ENCODE measurements at regions not wholly inside any gene's neighbourhood (a gene's known extent, or its start where the extent isn't known, plus 50 kb on each side); places are given as distances from the start of the nearest gene placed in this dataset.

GRCh38 chr12:111014547-111014946 is 94.2 kb upstream of the MYL2 start:
- H3K36me3 ChIP-seq (ENCODE audit: control insufficient read depth, insufficient read depth, low read length), result no peaks in the 10 kb centered on the region
- no peaks in the 10 kb centered on the region for H3K9me3 ChIP-seq (ENCODE audit: control insufficient read depth, low read length)
- H3K27me3 ChIP-seq (ENCODE audit: control insufficient read depth, insufficient read depth, low read length), result no peaks in the 10 kb centered on the region
- no peak overlapping the region for H3K4me3 ChIP-seq (ENCODE audit: low read depth, low read length)
- no peaks in the 10 kb centered on the region for H3K4me1 ChIP-seq
- no peak overlapping the region for H3K9ac ChIP-seq
- H3K79me2 ChIP-seq, result no peaks in the 10 kb centered on the region
- H2AFZ ChIP-seq, result no peak overlapping the region
- no peak overlapping the region for H3K27ac ChIP-seq
- TF ChIP-seq CTCF (IDR thresholded peaks at IDR 0.05), result no peak
- H3K4me2 ChIP-seq (ENCODE audit: low read length), result no peak overlapping the region

GRCh38 chr12:111012918-111013317 is 92.5 kb upstream of the MYL2 start:
- no peak overlapping the region for H3K27ac ChIP-seq
- H3K4me3 ChIP-seq (ENCODE audit: low read depth, low read length), result no peak overlapping the region
- H3K9ac ChIP-seq, result no peak overlapping the region
- TF ChIP-seq CTCF (IDR thresholded peaks at IDR 0.05), result no peak
- no peaks in the 10 kb centered on the region for H3K79me2 ChIP-seq
- no peaks in the 10 kb centered on the region for H3K9me3 ChIP-seq (ENCODE audit: control insufficient read depth, low read length)
- no peaks in the 10 kb centered on the region for H3K27me3 ChIP-seq (ENCODE audit: control insufficient read depth, insufficient read depth, low read length)
- no peak overlapping the region for H2AFZ ChIP-seq
- H3K4me1 ChIP-seq, result no peaks in the 10 kb centered on the region
- no peak overlapping the region for H3K4me2 ChIP-seq (ENCODE audit: low read length)
- no peaks in the 10 kb centered on the region for H3K36me3 ChIP-seq (ENCODE audit: control insufficient read depth, insufficient read depth, low read length)

GRCh38 chr12:111011999-111012600 is 91.7 kb upstream of the MYL2 start:
- Histone ChIP-seq H3K79me2 (no peaks in the 10 kb centered on the region), H3K9me3 (ENCODE audit: control insufficient read depth, low read length) (no peaks in the 10 kb centered on the region), H3K27me3 (ENCODE audit: control insufficient read depth, insufficient read depth, low read length) (no peaks in the 10 kb centered on the region), H3K27ac (no peak overlapping the region), H3K36me3 (ENCODE audit: control insufficient read depth, insufficient read depth, low read length) (no peaks in the 10 kb centered on the region), H3K4me1 (no peaks in the 10 kb centered on the region), H2AFZ (no peak overlapping the region), H3K9ac (no peak overlapping the region), H3K4me2 (ENCODE audit: low read length) (no peak overlapping the region), H3K4me3 (ENCODE audit: low read depth, low read length) (no peak overlapping the region)
- no peak for TF ChIP-seq CTCF (IDR thresholded peaks at IDR 0.05)

- Histone ChIP-seq H3K27ac (no peak overlapping the region), H3K9me3 (ENCODE audit: control insufficient read depth, low read length) (no peaks in the 10 kb centered on the region), H3K27me3 (ENCODE audit: control insufficient read depth, insufficient read depth, low read length) (no peaks in the 10 kb centered on the region), H3K4me2 (ENCODE audit: low read length) (no peak overlapping the region), H3K4me3 (ENCODE audit: low read depth, low read length) (no peak overlapping the region), H3K79me2 (no peaks in the 10 kb centered on the region), H3K36me3 (ENCODE audit: control insufficient read depth, insufficient read depth, low read length) (no peaks in the 10 kb centered on the region), H3K4me1 (no peaks in the 10 kb centered on the region), H3K9ac (no peak overlapping the region), H2AFZ (no peak overlapping the region)
- no peak for TF ChIP-seq CTCF (IDR thresholded peaks at IDR 0.05)
Measured at GRCh38 chr12:111010916-111011657, 90.7 kb upstream of the MYL2 start.

GRCh38 chr12:111010061-111010460 is 89.7 kb upstream of the MYL2 start:
- Histone ChIP-seq H3K36me3 (ENCODE audit: control insufficient read depth, insufficient read depth, low read length) (no peaks in the 10 kb centered on the region), H3K79me2 (no peaks in the 10 kb centered on the region), H3K27ac (no peak overlapping the region), H3K9me3 (ENCODE audit: control insufficient read depth, low read length) (no peaks in the 10 kb centered on the region), H3K27me3 (ENCODE audit: control insufficient read depth, insufficient read depth, low read length) (no peaks in the 10 kb centered on the region), H3K4me1 (no peaks in the 10 kb centered on the region), H3K4me2 (ENCODE audit: low read length) (no peak overlapping the region), H2AFZ (no peak overlapping the region), H3K9ac (no peak overlapping the region), H3K4me3 (ENCODE audit: low read depth, low read length) (no peak overlapping the region)
- no peak for TF ChIP-seq CTCF (IDR thresholded peaks at IDR 0.05)
